ENCODE measurements at regions not wholly inside any gene's neighbourhood (a gene's known extent, or its start where the extent isn't known, plus 50 kb on each side); places are given as distances from the start of the nearest gene placed in this dataset.
"Not testable (repeated sequence)": the region's sequence is repeated elsewhere in the genome, so short reads cannot be mapped to it uniquely, and the experiment has no call there.

GRCh38 chr4:187695531-187695930 lies 300.0 kb upstream of the ZFP42 start:
- TF ChIP-seq POLR2AphosphoS5, CTCF, EP300 (IDR thresholded peaks at IDR 0.05): not testable (repeated sequence)

All from gastroesophageal sphincter (tissue), 3 donors.